GM13976 (cell line): ENCODE measurements at regions not wholly inside any gene's neighbourhood (a gene's known extent, or its start where the extent isn't known, plus 50 kb on each side); places are given as distances from the start of the nearest gene placed in this dataset.

Experiments used
- DNase-seq: peaks from one replicate; pipeline ENCODE4 v3.0.0; 2012; ENCODE audit warnings: low spot score
- in situ Hi-C: fragments of 300-500 bp; cut with MboI; formaldehyde crosslinking; loops from one replicate; pipeline ENCODE4 v1.12.0; 2022; ENCODE audit warnings: low sequenced_read_pairs, mixed read lengths, inconsistent platforms; ENCODE audit not compliant: unreplicated experiment
- TF ChIP-seq, protein P1 (sequence below): IDR thresholded peaks from 2 replicates; pipeline ENCODE4 v1.5.1; 2012; ENCODE audit warnings: borderline replicate concordance, mild to moderate bottlenecking; ENCODE audit not compliant: insufficient read depth; ENCODE audit errors: extremely low read depth, missing control alignments, control extremely low read depth

DNA sequence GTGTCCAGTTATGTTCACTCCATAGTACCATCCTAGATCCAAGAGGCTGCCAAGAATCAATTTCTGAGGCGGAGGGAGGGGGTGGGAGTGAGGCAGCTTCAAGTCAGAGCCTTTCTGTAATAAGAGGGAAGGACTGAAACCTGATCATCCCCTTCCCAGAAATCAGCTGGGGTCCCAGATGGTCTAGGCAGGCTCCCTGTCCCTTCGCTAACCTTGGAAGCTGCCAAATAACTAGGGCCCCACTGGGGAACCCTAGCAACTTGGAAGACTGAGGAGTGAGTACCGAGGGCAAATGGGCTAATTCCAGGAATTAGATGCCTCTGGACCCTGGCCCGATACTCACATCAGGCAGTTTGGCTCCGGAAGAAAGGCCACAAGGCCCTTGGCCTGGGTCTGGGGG lies 113.3 kb downstream of the NAV1 start:
- TF ChIP-seq, protein P1, sequence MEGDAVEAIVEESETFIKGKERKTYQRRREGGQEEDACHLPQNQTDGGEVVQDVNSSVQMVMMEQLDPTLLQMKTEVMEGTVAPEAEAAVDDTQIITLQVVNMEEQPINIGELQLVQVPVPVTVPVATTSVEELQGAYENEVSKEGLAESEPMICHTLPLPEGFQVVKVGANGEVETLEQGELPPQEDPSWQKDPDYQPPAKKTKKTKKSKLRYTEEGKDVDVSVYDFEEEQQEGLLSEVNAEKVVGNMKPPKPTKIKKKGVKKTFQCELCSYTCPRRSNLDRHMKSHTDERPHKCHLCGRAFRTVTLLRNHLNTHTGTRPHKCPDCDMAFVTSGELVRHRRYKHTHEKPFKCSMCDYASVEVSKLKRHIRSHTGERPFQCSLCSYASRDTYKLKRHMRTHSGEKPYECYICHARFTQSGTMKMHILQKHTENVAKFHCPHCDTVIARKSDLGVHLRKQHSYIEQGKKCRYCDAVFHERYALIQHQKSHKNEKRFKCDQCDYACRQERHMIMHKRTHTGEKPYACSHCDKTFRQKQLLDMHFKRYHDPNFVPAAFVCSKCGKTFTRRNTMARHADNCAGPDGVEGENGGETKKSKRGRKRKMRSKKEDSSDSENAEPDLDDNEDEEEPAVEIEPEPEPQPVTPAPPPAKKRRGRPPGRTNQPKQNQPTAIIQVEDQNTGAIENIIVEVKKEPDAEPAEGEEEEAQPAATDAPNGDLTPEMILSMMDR, result no peak
- in situ Hi-C loops, result no loop called here
- no peak for DNase-seq

DNA sequence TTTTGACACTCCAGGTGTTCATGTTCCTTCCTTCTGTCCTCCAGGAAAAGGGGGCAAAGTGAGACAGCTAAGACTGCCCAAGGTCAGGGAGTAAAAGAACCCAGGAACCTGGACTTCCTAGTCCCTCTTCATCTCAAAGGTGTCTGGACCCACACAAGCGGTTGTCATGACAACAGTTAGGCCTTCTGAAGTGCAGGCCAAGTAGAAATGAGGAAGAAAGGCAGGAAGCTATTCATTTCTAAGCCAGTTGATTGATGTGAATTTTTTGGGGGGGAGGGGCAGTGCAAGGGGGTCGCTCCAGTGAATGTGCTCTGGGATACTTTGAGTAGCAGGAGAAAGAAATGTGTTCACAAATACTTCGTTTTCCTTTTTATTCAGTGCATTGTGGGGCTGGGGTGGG lies 114.3 kb downstream of the NAV1 start:
- TF ChIP-seq, protein P1, result no peak
- in situ Hi-C loops, result no loop called here
- DNase-seq, result no peak

DNA sequence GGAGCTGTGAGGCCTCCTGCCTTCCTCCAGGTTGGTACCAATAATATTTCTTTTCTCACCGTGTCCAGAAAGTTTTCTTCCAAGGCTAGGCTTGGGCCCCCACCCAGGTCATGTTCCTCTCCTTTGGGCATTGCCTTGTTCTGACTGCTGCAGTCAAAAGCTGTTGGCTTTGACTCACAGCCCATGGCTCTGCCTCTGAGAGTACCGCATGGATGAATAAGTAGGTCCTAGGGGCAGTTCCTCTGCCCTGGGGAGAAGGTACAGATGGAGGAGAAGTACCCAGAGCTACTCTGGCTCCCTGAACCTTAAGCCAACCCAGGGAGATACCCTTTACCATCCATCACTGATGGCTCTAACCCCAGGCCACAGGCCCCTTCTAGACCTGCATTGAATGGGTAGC lies 115.0 kb downstream of the NAV1 start:
- no peak for DNase-seq
- TF ChIP-seq, protein P1, result no peak
- in situ Hi-C loops, result no loop called here

DNA sequence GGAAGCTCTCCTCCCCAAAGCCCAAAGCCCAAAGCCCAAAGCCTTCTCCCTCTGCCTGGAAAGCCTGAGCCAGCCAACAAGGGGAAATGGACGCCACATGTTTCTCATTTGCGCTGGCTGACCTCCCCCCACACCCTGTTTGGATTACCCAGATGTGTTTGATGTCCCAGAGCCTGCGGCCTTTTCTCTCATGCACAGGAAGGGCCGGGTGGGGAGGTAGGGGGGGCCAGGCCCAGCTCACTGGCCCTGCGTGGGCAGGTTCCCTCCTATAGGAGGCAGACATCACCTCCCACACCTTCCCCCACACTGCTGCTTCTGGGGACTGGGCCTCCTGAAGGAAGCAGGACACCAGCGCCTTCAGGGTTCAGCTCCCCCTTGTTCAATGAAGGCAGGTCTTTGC lies 116.3 kb downstream of the NAV1 start:
- in situ Hi-C loops, result no loop called here
- DNase-seq, result no peak
- TF ChIP-seq, protein P1, result no peak

DNA sequence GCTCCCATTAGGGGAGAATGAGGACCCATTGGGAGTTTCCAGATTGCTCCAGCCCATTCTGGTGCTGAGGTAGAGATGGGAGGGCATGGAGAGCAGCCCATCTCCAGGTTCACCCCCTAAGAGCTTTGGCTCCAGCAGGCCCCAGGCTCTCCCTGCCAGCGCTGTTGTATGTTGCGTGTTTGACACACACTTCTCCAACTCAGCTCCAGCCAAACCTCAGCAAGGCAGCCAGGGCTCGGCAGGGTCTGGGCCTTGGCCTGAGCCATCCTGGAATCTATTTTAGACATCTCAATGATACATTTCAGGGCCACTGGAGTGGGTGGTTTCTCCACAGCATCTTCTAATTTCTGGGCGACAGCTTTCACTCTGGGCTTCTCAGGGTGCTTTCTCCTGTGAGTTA lies 117.0 kb downstream of the NAV1 start:
- no peak for DNase-seq
- in situ Hi-C loops, result no loop called here
- TF ChIP-seq, protein P1, result no peak

DNA sequence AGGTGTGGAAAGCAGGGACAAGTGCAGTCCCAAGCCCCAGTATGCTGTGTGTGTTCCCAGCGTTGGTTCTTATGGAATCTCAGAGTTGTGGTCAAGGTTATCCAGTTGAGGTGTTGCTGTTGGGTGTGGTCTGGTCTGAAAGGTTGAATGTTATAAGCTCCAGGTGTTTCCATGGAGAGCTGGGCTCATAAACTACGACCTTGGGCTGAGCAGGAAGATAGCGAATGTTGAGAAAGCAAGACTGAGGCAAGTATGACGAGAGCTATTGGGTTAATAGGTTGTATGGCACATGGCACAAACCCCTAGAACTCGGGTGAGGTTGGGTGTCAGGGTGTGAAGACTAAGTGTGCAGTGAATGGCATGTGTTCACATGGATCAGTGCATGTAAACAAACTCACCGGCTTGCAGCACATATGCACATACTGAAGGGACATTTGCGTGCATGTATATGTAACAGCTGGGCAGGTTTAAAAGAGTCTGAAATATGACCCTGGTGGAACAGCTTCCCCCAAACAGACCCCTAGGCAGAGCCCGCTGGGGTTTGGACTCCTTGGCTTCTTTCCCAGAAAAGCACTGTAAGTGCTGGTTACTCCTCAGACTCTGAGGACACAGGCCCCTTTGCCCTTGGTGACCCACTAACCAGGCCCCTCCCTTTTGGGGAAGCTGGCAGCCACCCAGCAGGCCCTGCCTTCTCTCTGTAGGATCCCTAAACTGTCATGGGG lies 117.5 kb downstream of the NAV1 start:
- in situ Hi-C loops, result no loop called here
- no peak for DNase-seq
- TF ChIP-seq, protein P1, result no peak
